H1 (cell line): ENCODE measurements at regions not wholly inside any gene's neighbourhood (a gene's known extent, or its start where the extent isn't known, plus 50 kb on each side); places are given as distances from the start of the nearest gene placed in this dataset.
"Not testable (repeated sequence)": the region's sequence is repeated elsewhere in the genome, so short reads cannot be mapped to it uniquely, and the experiment has no call there.

ENCODE experiments used
- BRCA1 ChIP-seq: IDR thresholded peaks from 2 replicates; pipeline ENCODE4 v1.6.1; 2012; ENCODE audit warnings: low read depth, low read length, improper control_type of control experiment
- CREB1 ChIP-seq: IDR thresholded peaks from 2 replicates; pipeline ENCODE4 v1.6.1; 2012; ENCODE audit warnings: inconsistent platforms
- EZH2 ChIP-seq: fragments of 200-600 bp; sonication (generic); IDR thresholded peaks from 2 replicates; pipeline ENCODE4 v1.7.1; 2012; ENCODE audit warnings: low read depth, mild to moderate bottlenecking, moderate library complexity, low read length, inconsistent platforms; ENCODE audit not compliant: severe bottlenecking
- FOSL1 ChIP-seq: IDR thresholded peaks from 2 replicates; pipeline ENCODE4 v1.6.1; 2011; ENCODE audit warnings: mild to moderate bottlenecking, low read depth, low read length, moderate library complexity; ENCODE audit not compliant: insufficient read depth
- KDM5A ChIP-seq: fragments of 200-600 bp; IDR thresholded peaks from 2 replicates; pipeline ENCODE4 v1.7.1; 2012; ENCODE audit warnings: mild to moderate bottlenecking, low read length, inconsistent platforms, mixed read lengths
- POLR2A ChIP-seq, 2 experiments: IDR thresholded peaks; 1 replicate in 1 of 2; 2 replicates in 1 of 2; pipeline ENCODE4 v1.6.1; 2011; ENCODE audit warnings: low read depth in 2 of 2, low read length in 2 of 2, mild to moderate bottlenecking in 2 of 2; ENCODE audit errors: control extremely low read depth in 1 of 2
- RXRA ChIP-seq: IDR thresholded peaks from 2 replicates; pipeline ENCODE4 v1.6.1; 2011; ENCODE audit warnings: low read depth, mild to moderate bottlenecking, low read length, moderate library complexity; ENCODE audit not compliant: insufficient read depth
- SIN3A ChIP-seq, 2 experiments: IDR thresholded peaks in 1 of 2; conservative IDR thresholded peaks in 1 of 2; 2 replicates each; pipeline ENCODE4 v1.6.1; 2011 to 2012; ENCODE audit warnings: low read length in 2 of 2, improper control_type of control experiment in 1 of 2, low read depth in 1 of 2, mild to moderate bottlenecking in 1 of 2
- SIRT6 ChIP-seq: IDR thresholded peaks from one replicate; pipeline ENCODE4 v1.7.1; 2012; ENCODE audit warnings: low read length, inconsistent platforms
- SP1 ChIP-seq: IDR thresholded peaks from 2 replicates; pipeline ENCODE4 v1.6.1; 2011; ENCODE audit warnings: low read depth, low read length
- SP2 ChIP-seq: IDR thresholded peaks from 2 replicates; pipeline ENCODE4 v1.6.1; 2012; ENCODE audit warnings: mild to moderate bottlenecking, low read length, inconsistent platforms
- SP4 ChIP-seq: IDR thresholded peaks from 2 replicates; pipeline ENCODE4 v1.6.1; 2012; ENCODE audit warnings: low read length, inconsistent platforms
- YY1 ChIP-seq: IDR thresholded peaks from 2 replicates; pipeline ENCODE4 v1.6.1; 2011; ENCODE audit warnings: low read depth, mild to moderate bottlenecking, low read length
- TF ChIP-seq, protein P1 (sequence below), 3 experiments: IDR thresholded peaks; 1 replicate in 2 of 3; 2 replicates in 1 of 3; pipeline versions ENCODE4 v1.5.1 to v1.6.1; 2011; ENCODE audit warnings: low read length in 3 of 3, mild to moderate bottlenecking in 3 of 3, inconsistent platforms in 2 of 3, low read depth in 1 of 3, moderate library complexity in 1 of 3; ENCODE audit not compliant: insufficient read depth in 1 of 3; ENCODE audit errors: control extremely low read depth in 1 of 3

DNA sequence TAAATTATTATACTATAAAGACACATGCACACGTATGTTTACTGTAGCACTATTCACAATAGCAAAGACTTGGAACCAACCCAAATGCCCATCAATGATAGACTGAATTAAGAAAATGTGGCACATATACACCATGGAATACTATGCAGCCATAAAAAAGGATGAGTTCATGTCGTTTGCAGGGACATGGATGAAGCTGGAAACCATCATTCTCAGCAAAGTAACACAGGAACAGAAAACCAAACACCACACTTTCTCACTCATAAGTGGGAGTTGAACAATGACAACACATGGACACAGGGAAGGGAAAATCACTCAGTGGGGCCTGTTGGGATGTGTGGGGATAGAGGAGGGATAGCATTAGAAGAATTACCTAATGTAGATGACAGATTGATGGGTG is 163.0 kb downstream of the CCDC71L start:
- TF ChIP-seq SP4; POLR2A (IDR thresholded peaks at IDR 0.05; ENCODE audit: control extremely low read depth in 1 of 2, low read depth in 2 of 2, low read length in 2 of 2); SP1; EZH2; KDM5A; SP2; FOSL1; SIRT6; RXRA; YY1; BRCA1; SIN3A (conservative IDR thresholded peaks at IDR 0.05 in 1 of 2, IDR thresholded peaks at IDR 0.05 in 1 of 2; ENCODE audit: low read depth in 1 of 2, low read length in 2 of 2); CREB1: not testable (repeated sequence)
- TF ChIP-seq, protein P1, sequence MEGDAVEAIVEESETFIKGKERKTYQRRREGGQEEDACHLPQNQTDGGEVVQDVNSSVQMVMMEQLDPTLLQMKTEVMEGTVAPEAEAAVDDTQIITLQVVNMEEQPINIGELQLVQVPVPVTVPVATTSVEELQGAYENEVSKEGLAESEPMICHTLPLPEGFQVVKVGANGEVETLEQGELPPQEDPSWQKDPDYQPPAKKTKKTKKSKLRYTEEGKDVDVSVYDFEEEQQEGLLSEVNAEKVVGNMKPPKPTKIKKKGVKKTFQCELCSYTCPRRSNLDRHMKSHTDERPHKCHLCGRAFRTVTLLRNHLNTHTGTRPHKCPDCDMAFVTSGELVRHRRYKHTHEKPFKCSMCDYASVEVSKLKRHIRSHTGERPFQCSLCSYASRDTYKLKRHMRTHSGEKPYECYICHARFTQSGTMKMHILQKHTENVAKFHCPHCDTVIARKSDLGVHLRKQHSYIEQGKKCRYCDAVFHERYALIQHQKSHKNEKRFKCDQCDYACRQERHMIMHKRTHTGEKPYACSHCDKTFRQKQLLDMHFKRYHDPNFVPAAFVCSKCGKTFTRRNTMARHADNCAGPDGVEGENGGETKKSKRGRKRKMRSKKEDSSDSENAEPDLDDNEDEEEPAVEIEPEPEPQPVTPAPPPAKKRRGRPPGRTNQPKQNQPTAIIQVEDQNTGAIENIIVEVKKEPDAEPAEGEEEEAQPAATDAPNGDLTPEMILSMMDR (IDR thresholded peaks at IDR 0.05; ENCODE audit: control extremely low read depth in 1 of 3, insufficient read depth in 1 of 3, low read depth in 1 of 3, low read length in 3 of 3), result not testable (repeated sequence)
